ENCODE measurements at regions not wholly inside any gene's neighbourhood (a gene's known extent, or its start where the extent isn't known, plus 50 kb on each side); places are given as distances from the start of the nearest gene placed in this dataset.
A peak's percentile ranks its signal among the peaks of the same experiment; 100 is the strongest.

DNA sequence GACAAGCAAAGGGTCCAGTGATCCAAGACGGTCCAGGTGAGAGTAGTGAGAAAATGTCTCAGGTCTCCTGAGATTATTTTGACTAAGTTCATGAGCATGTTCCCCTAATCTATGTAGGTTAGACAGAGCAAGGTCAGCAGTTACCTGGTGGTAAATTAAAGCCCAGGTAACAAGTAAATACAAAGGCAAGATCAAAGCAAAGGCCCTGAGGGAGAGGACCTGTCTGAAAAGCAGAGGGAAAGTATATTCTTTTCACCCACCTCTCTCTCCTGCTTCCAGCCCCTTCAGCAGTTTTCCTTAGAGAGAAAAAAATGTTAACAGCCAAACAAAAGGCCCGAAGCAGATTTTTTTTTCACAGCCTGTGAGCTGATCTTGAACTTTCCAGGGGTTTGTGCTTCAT, 302.7 kb downstream of the MAP2K6 start:
- FAIRE-seq (peak; percentile 5), DNase-seq (ENCODE audit: low read depth) (no peak)
- no peaks in the 10 kb centered on the region for H4K20me1 ChIP-seq (ENCODE audit: insufficient read depth, low read length)
- TF ChIP-seq EZH2 (IDR thresholded peaks at IDR 0.05; ENCODE audit: insufficient read depth, low read length), result no peak
- no peak for TF ChIP-seq CTCF (IDR thresholded peaks at IDR 0.05; ENCODE audit: insufficient read depth, low read depth, low read length)
- Mint-ChIP-seq H3K36me3 (ENCODE audit: low read depth, unreplicated experiment) (no peaks in the 10 kb centered on the region), H3K9me3 (ENCODE audit: unreplicated experiment) (peaks cover 2% of the 10 kb centered on the region), H3K27me3 (ENCODE audit: low read depth, unreplicated experiment) (no peaks in the 10 kb centered on the region), H3K27ac (ENCODE audit: unreplicated experiment) (no peak overlapping the region), H3K4me3 (ENCODE audit: unreplicated experiment) (no peak overlapping the region), H3K4me1 (ENCODE audit: low read depth, unreplicated experiment) (peaks cover 10% of the 10 kb centered on the region)
- no peak overlapping the region for H3K4me2 ChIP-seq (ENCODE audit: low read length)
- no peaks in the 10 kb centered on the region for H3K9me3 ChIP-seq (ENCODE audit: insufficient read depth, low read depth, low read length)
- H3K4me3 ChIP-seq (ENCODE audit: insufficient read depth, low read depth, low read length), result no peak overlapping the region
- H3K36me3 ChIP-seq (ENCODE audit: insufficient read depth, low read length), result no peaks in the 10 kb centered on the region
- H3K9ac ChIP-seq (ENCODE audit: low read length), result no peak overlapping the region
- no peaks in the 10 kb centered on the region for H3K27me3 ChIP-seq (ENCODE audit: insufficient read depth, low read length)
- no peaks in the 10 kb centered on the region for H3K79me2 ChIP-seq (ENCODE audit: insufficient read depth, low read length)
- H3K27ac ChIP-seq (ENCODE audit: low read depth, low read length), result no peak overlapping the region
- H2AFZ ChIP-seq (ENCODE audit: low read depth, low read length), result no peak overlapping the region
- peaks cover 3% of the 10 kb centered on the region for H3K4me1 ChIP-seq (ENCODE audit: insufficient read depth, low read length)

GRCh38 chr17:69717819-69718218, 303.3 kb downstream of the MAP2K6 start:
- H3K27me3 Mint-ChIP-seq (ENCODE audit: low read depth, unreplicated experiment), result no peaks in the 10 kb centered on the region
- TF ChIP-seq EZH2 (IDR thresholded peaks at IDR 0.05; ENCODE audit: insufficient read depth, low read length) (no peak), CTCF (IDR thresholded peaks at IDR 0.05; ENCODE audit: insufficient read depth, low read depth, low read length) (no peak)
- H3K36me3 Mint-ChIP-seq (ENCODE audit: low read depth, unreplicated experiment), result no peaks in the 10 kb centered on the region
- FAIRE-seq, result no peak
- peaks cover 2% of the 10 kb centered on the region for H3K9me3 Mint-ChIP-seq (ENCODE audit: unreplicated experiment)
- Histone ChIP-seq H3K27ac (ENCODE audit: low read depth, low read length) (no peak overlapping the region), H3K9me3 (ENCODE audit: insufficient read depth, low read depth, low read length) (no peaks in the 10 kb centered on the region), H3K9ac (ENCODE audit: low read length) (no peak overlapping the region), H3K79me2 (ENCODE audit: insufficient read depth, low read length) (no peaks in the 10 kb centered on the region), H2AFZ (ENCODE audit: low read depth, low read length) (no peak overlapping the region), H3K36me3 (ENCODE audit: insufficient read depth, low read length) (no peaks in the 10 kb centered on the region), H3K4me3 (ENCODE audit: insufficient read depth, low read depth, low read length) (no peak overlapping the region), H4K20me1 (ENCODE audit: insufficient read depth, low read length) (no peaks in the 10 kb centered on the region), H3K4me1 (ENCODE audit: insufficient read depth, low read length) (peaks cover 3% of the 10 kb centered on the region), H3K4me2 (ENCODE audit: low read length) (no peak overlapping the region), H3K27me3 (ENCODE audit: insufficient read depth, low read length) (no peaks in the 10 kb centered on the region)
- no peak overlapping the region for H3K27ac Mint-ChIP-seq (ENCODE audit: unreplicated experiment)
- peaks cover 10% of the 10 kb centered on the region for H3K4me1 Mint-ChIP-seq (ENCODE audit: low read depth, unreplicated experiment)
- DNase-seq (ENCODE audit: low read depth), result no peak
- H3K4me3 Mint-ChIP-seq (ENCODE audit: unreplicated experiment), result no peak overlapping the region

DNA sequence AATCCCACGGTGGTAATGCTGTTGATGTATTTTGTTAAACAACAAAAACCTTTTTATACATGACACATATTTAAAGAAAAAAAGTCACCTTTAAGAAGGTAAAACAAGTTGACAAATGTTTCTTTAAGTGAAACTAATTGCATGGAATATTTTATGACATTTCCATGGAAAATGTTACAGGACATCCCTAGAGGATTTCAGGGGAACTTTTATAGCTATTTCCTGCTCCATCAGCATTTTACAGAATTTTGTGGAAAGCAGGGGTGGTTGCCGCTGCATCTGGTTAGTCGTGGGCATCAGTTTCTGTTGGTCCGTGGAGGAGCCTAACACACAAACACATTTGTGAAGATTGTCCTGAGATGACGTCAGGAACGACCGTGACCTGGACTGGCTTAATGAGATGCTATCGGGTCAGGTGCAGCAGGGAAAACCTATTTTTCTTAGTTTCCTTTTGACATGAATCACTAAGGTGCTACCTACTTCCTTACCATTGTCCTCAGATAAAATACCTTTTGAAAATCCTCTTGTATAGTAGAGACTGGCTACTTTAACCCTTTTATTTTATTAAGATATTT, 305.1 kb downstream of the MAP2K6 start:
- H3K27ac ChIP-seq (ENCODE audit: low read depth, low read length), result no peak overlapping the region
- FAIRE-seq, result no peak
- TF ChIP-seq EZH2 (IDR thresholded peaks at IDR 0.05; ENCODE audit: insufficient read depth, low read length) (no peak), CTCF (IDR thresholded peaks at IDR 0.05; ENCODE audit: insufficient read depth, low read depth, low read length) (no peak)
- no peak for DNase-seq (ENCODE audit: low read depth)
- H3K9ac ChIP-seq (ENCODE audit: low read length), result no peak overlapping the region
- H3K27me3 ChIP-seq (ENCODE audit: insufficient read depth, low read length), result no peaks in the 10 kb centered on the region
- no peak overlapping the region for H3K4me3 Mint-ChIP-seq (ENCODE audit: unreplicated experiment)
- H3K4me3 ChIP-seq (ENCODE audit: insufficient read depth, low read depth, low read length), result no peak overlapping the region
- no peaks in the 10 kb centered on the region for H3K36me3 ChIP-seq (ENCODE audit: insufficient read depth, low read length)
- H3K9me3 ChIP-seq (ENCODE audit: insufficient read depth, low read depth, low read length), result no peaks in the 10 kb centered on the region
- no peak overlapping the region for H3K27ac Mint-ChIP-seq (ENCODE audit: unreplicated experiment)
- H4K20me1 ChIP-seq (ENCODE audit: insufficient read depth, low read length), result no peaks in the 10 kb centered on the region
- peaks cover 3% of the 10 kb centered on the region for H3K4me1 ChIP-seq (ENCODE audit: insufficient read depth, low read length)
- H2AFZ ChIP-seq (ENCODE audit: low read depth, low read length), result no peak overlapping the region
- H3K4me1 Mint-ChIP-seq (ENCODE audit: low read depth, unreplicated experiment), result peaks cover 10% of the 10 kb centered on the region
- H3K79me2 ChIP-seq (ENCODE audit: insufficient read depth, low read length), result no peaks in the 10 kb centered on the region
- H3K36me3 Mint-ChIP-seq (ENCODE audit: low read depth, unreplicated experiment), result no peaks in the 10 kb centered on the region
- no peaks in the 10 kb centered on the region for H3K27me3 Mint-ChIP-seq (ENCODE audit: low read depth, unreplicated experiment)
- H3K9me3 Mint-ChIP-seq (ENCODE audit: unreplicated experiment), result peaks cover 2% of the 10 kb centered on the region
- H3K4me2 ChIP-seq (ENCODE audit: low read length), result no peak overlapping the region

All from astrocyte (in vitro differentiated cells and primary cell).